Putamen (tissue), 1 donor: ENCODE measurements at regions not wholly inside any gene's neighbourhood (a gene's known extent, or its start where the extent isn't known, plus 50 kb on each side); places are given as distances from the start of the nearest gene placed in this dataset.

Source experiments
- DNase-seq: peaks from one replicate; pipeline ENCODE4 v3.0.0-alpha.2; 2016; ENCODE audit warnings: low spot score

- no peak for DNase-seq
Observed at GRCh38 chr9:107688728-107689127, 199.2 kb upstream of the KLF4 start.

GRCh38 chr9:107685901-107686300 lies 196.3 kb upstream of the KLF4 start:
- DNase-seq: no peak

GRCh38 chr9:107685376-107685775 lies 195.8 kb upstream of the KLF4 start:
- DNase-seq: no peak

- DNase-seq: no peak
Observed at GRCh38 chr9:107684224-107684623, 194.7 kb upstream of the KLF4 start.

GRCh38 chr9:107683566-107683965 lies 194.0 kb upstream of the KLF4 start:
- no peak for DNase-seq

- no peak for DNase-seq
Observed at GRCh38 chr9:107681988-107682387, 192.4 kb upstream of the KLF4 start.

- no peak for DNase-seq
Observed at GRCh38 chr9:107675351-107676259, 186.0 kb upstream of the KLF4 start.

GRCh38 chr9:107674721-107675277 lies 185.2 kb upstream of the KLF4 start:
- peak; percentile 31 for DNase-seq

GRCh38 chr9:107673861-107674720 lies 184.5 kb upstream of the KLF4 start:
- no peak for DNase-seq

- no peak for DNase-seq
Observed at GRCh38 chr9:107671588-107671987, 182.0 kb upstream of the KLF4 start.

- no peak for DNase-seq
Observed at GRCh38 chr9:107669422-107669821, 179.9 kb upstream of the KLF4 start.

GRCh38 chr9:107667231-107668070 lies 177.9 kb upstream of the KLF4 start:
- no peak for DNase-seq

GRCh38 chr9:107665057-107665456 lies 175.5 kb upstream of the KLF4 start:
- no peak for DNase-seq

- no peak for DNase-seq
Observed at GRCh38 chr9:107660976-107661375, 171.4 kb upstream of the KLF4 start.

- DNase-seq: no peak
Observed at GRCh38 chr9:107653263-107653821, 163.8 kb upstream of the KLF4 start.

- no peak for DNase-seq
Observed at GRCh38 chr9:107650995-107651394, 161.4 kb upstream of the KLF4 start.

- no peak for DNase-seq
Observed at GRCh38 chr9:107650321-107650720, 160.8 kb upstream of the KLF4 start.

GRCh38 chr9:107648153-107648715 lies 158.7 kb upstream of the KLF4 start:
- no peak for DNase-seq

GRCh38 chr9:107647611-107648010 lies 158.0 kb upstream of the KLF4 start:
- DNase-seq: no peak

- no peak for DNase-seq
Observed at GRCh38 chr9:107647141-107647540, 157.6 kb upstream of the KLF4 start.

- DNase-seq: no peak
Observed at GRCh38 chr9:107645464-107645833, 155.9 kb upstream of the KLF4 start.
